ENCODE measurements at regions not wholly inside any gene's neighbourhood (a gene's known extent, or its start where the extent isn't known, plus 50 kb on each side); places are given as distances from the start of the nearest gene placed in this dataset.
A peak's percentile ranks its signal among the peaks of the same experiment; 100 is the strongest.
"Not testable (repeated sequence)": the region's sequence is repeated elsewhere in the genome, so short reads cannot be mapped to it uniquely, and the experiment has no call there.

DNA sequence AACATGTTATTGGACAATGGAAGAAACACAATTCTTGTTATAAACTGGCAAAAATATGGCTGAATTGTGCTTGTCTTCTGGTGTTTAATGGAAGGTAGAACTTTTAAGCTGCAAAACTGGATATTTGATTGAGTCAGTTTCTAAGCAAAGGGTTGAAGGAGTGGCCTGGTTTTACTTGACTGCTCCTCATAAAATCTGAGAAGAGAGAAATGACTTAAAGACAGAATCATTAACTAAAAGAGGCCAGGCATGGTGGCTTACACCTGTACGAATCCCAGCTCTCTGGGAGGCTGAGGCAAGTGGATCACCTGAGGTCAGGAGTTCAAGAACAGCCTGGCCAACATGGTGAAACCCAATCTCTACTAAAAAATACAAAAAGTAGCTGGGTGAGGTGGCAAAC, 770.7 kb downstream of the CDH11 start:
- ATAC-seq (no peak), DNase-seq (no peak)
- intact Hi-C loops (cut with DNase I) = no loop called here
- Histone ChIP-seq H3K4me1 (no peaks in the 10 kb centered on the region), H3K27ac (no peak overlapping the region), H3K36me3 (no peaks in the 10 kb centered on the region), H3K9me3 (peaks cover 0 to 7% (median 0%) of the 10 kb centered on the region in 12 donors), H3K27me3 (no peaks in the 10 kb centered on the region), H3K4me3 (no peak overlapping the region)
- TF ChIP-seq, protein P1, sequence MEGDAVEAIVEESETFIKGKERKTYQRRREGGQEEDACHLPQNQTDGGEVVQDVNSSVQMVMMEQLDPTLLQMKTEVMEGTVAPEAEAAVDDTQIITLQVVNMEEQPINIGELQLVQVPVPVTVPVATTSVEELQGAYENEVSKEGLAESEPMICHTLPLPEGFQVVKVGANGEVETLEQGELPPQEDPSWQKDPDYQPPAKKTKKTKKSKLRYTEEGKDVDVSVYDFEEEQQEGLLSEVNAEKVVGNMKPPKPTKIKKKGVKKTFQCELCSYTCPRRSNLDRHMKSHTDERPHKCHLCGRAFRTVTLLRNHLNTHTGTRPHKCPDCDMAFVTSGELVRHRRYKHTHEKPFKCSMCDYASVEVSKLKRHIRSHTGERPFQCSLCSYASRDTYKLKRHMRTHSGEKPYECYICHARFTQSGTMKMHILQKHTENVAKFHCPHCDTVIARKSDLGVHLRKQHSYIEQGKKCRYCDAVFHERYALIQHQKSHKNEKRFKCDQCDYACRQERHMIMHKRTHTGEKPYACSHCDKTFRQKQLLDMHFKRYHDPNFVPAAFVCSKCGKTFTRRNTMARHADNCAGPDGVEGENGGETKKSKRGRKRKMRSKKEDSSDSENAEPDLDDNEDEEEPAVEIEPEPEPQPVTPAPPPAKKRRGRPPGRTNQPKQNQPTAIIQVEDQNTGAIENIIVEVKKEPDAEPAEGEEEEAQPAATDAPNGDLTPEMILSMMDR (IDR thresholded peaks at IDR 0.05) = no peak
- no peak for TF ChIP-seq POLR2A (IDR thresholded peaks at IDR 0.05)
- 80 to 88% (median 84%) methylated on average over 1 of the region's 1 CpG for WGBS, 4 donors

DNA sequence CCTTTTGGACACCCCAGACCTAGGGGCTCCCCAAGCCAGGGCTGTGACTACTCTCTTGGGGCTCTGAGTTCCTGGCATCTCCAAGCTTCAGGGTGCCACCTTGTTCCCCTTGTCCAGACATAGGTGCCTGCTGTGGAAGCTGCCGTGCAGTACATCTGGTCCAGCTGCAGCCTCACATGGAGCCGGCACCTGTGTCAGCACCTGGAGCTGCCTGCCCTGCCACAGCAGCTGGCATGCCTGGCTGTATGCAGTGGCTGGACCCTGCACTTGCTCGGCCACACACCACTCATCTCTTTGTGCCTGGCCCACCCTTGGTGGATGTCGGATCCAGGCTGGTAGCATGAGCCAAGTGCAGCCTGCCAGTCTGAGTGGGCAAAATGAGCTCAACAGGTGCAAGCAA, 775.8 kb downstream of the CDH11 start:
- H3K27me3 ChIP-seq = no peaks in the 10 kb centered on the region
- H3K4me1 ChIP-seq = no peaks in the 10 kb centered on the region
- no peaks in the 10 kb centered on the region for H3K36me3 ChIP-seq
- TF ChIP-seq, protein P1 (IDR thresholded peaks at IDR 0.05) = no peak
- TF ChIP-seq POLR2A (IDR thresholded peaks at IDR 0.05) = no peak
- intact Hi-C loops (cut with DNase I) = no loop called here
- H3K4me3 ChIP-seq = no peak overlapping the region
- WGBS, 4 donors = 83 to 96% (median 93%) methylated on average over 1 to 4 of the region's 4 CpGs
- DNase-seq (no peak), ATAC-seq (no peak)
- H3K9me3 ChIP-seq = no peaks in the 10 kb centered on the region
- H3K27ac ChIP-seq = no peak overlapping the region

DNA sequence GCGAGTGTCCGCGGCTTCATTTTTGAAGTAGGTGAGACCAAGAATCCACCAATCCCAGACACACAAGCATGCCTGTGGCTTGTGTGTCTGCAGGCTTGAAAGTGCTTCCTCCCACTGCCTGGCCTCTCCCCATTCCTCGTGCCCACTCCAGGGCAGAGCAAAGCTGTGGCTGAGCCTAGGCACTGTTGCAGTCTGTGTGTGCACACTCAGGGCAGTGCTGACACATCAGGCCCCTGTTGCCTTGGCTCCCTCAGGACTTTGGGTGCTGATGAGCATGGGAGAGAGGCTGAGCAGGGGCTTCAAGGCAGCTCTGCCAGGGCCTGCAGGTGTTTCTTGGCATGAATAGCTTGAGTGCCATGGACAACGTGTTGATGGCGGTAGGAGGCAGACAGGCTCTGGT, 776.7 kb downstream of the CDH11 start:
- DNase-seq = no peak
- Histone ChIP-seq H3K27me3 (no peaks in the 10 kb centered on the region), H3K9me3 (peaks cover 0 to under 1% (median 0%) of the 10 kb centered on the region in 12 donors), H3K4me1 (no peaks in the 10 kb centered on the region), H3K4me3 (no peak overlapping the region), H3K27ac (no peak overlapping the region), H3K36me3 (no peaks in the 10 kb centered on the region)
- no peak for TF ChIP-seq POLR2A (IDR thresholded peaks at IDR 0.05)
- TF ChIP-seq, protein P1 (IDR thresholded peaks at IDR 0.05) = no peak
- ATAC-seq = peak in 1 of 4 donors; percentile 41
- WGBS, 4 donors = 87 to 96% (median 94%) methylated on average over 6 of the region's 6 CpGs
- intact Hi-C loops (cut with DNase I) = no loop called here

DNA sequence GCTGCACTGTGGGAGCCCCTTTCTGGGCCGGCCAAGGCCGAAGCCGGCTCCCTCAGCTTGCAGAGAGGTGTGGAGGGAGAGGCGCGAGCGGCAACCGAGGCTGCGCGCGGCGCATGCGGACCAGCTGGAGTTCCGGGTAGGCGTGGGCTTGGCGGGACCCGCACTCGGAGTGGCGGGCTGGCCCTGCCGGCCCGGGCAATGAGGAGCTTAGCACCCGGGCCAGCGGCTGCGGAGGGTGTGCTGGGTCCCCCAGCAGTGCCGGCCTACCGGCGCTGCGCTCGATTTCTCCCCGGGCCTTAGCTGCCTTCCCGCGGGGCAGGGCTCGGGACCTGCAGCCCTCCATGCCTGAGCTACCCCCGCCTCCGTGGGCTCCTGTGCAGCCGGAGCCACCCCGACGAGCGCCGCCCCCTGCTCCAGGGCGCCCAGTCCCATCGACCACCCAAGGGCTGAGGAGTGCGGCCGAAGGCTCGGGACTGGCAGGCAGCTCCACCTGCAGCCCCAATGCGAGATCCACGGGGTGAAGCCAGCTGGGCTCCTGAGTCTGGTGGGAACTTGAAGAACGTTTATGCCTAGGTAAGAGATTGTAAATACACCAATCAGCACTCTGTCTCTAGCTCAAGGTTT, 777.9 kb downstream of the CDH11 start:
- not testable (repeated sequence) for ATAC-seq
- 94 to 98% (median 96%) methylated on average over 13 to 47 of the region's 47 CpGs for WGBS, 4 donors
- peak in 1 of 5 donors; percentile 51 for DNase-seq

More for the DNA sequence above, 777.9 kb downstream of the CDH11 start:
- H3K36me3 ChIP-seq; H3K9me3 ChIP-seq; H3K4me3 ChIP-seq; H3K4me1 ChIP-seq; intact Hi-C loops (cut with DNase I); H3K27ac ChIP-seq; H3K27me3 ChIP-seq: not testable (repeated sequence)
